ENCODE measurements at regions not wholly inside any gene's neighbourhood (a gene's known extent, or its start where the extent isn't known, plus 50 kb on each side); places are given as distances from the start of the nearest gene placed in this dataset.

- no peaks in the 10 kb centered on the region for H3K27me3 ChIP-seq (ENCODE audit: insufficient read depth, low read length)
- no peak overlapping the region for H3K4me3 ChIP-seq (ENCODE audit: insufficient read depth, low read depth, low read length)
- no peaks in the 10 kb centered on the region for H3K9me3 ChIP-seq (ENCODE audit: insufficient read depth, low read depth, low read length)
- H3K4me1 ChIP-seq (ENCODE audit: insufficient read depth, low read length): no peaks in the 10 kb centered on the region
- TF ChIP-seq EZH2 (IDR thresholded peaks at IDR 0.05; ENCODE audit: insufficient read depth, low read length) (no peak), CTCF (IDR thresholded peaks at IDR 0.05; ENCODE audit: insufficient read depth, low read depth, low read length) (no peak)
- no peak overlapping the region for H2AFZ ChIP-seq (ENCODE audit: low read depth, low read length)
- H3K27ac ChIP-seq (ENCODE audit: low read depth, low read length): no peak overlapping the region
- no peaks in the 10 kb centered on the region for H3K36me3 ChIP-seq (ENCODE audit: insufficient read depth, low read length)
- Mint-ChIP-seq H3K36me3 (ENCODE audit: low read depth, unreplicated experiment) (no peaks in the 10 kb centered on the region), H3K4me1 (ENCODE audit: low read depth, unreplicated experiment) (no peaks in the 10 kb centered on the region), H3K27me3 (ENCODE audit: low read depth, unreplicated experiment) (peaks cover 14% of the 10 kb centered on the region), H3K9me3 (ENCODE audit: unreplicated experiment) (no peaks in the 10 kb centered on the region), H3K4me3 (ENCODE audit: unreplicated experiment) (no peak overlapping the region), H3K27ac (ENCODE audit: unreplicated experiment) (no peak overlapping the region)
- DNase-seq (ENCODE audit: low read depth) (no peak), FAIRE-seq (no peak)
- H3K4me2 ChIP-seq (ENCODE audit: low read length): no peak overlapping the region
- H3K9ac ChIP-seq (ENCODE audit: low read length): no peak overlapping the region
- H4K20me1 ChIP-seq (ENCODE audit: insufficient read depth, low read length): no peaks in the 10 kb centered on the region
- no peaks in the 10 kb centered on the region for H3K79me2 ChIP-seq (ENCODE audit: insufficient read depth, low read length)
These were observed 134.6 kb downstream of the VRK1 start for GRCh38 chr14:96931751-96932150.

GRCh38 chr14:96934638-96935330 is 137.6 kb downstream of the VRK1 start:
- Histone ChIP-seq H3K36me3 (ENCODE audit: insufficient read depth, low read length) (no peaks in the 10 kb centered on the region), H2AFZ (ENCODE audit: low read depth, low read length) (no peak overlapping the region), H3K9ac (ENCODE audit: low read length) (no peak overlapping the region), H3K4me2 (ENCODE audit: low read length) (no peak overlapping the region), H3K27me3 (ENCODE audit: insufficient read depth, low read length) (no peaks in the 10 kb centered on the region), H4K20me1 (ENCODE audit: insufficient read depth, low read length) (no peaks in the 10 kb centered on the region), H3K4me3 (ENCODE audit: insufficient read depth, low read depth, low read length) (no peak overlapping the region), H3K4me1 (ENCODE audit: insufficient read depth, low read length) (no peaks in the 10 kb centered on the region), H3K79me2 (ENCODE audit: insufficient read depth, low read length) (no peaks in the 10 kb centered on the region), H3K27ac (ENCODE audit: low read depth, low read length) (no peak overlapping the region), H3K9me3 (ENCODE audit: insufficient read depth, low read depth, low read length) (no peaks in the 10 kb centered on the region)
- no peak for DNase-seq (ENCODE audit: low read depth)
- Mint-ChIP-seq H3K27ac (ENCODE audit: unreplicated experiment) (no peak overlapping the region), H3K36me3 (ENCODE audit: low read depth, unreplicated experiment) (no peaks in the 10 kb centered on the region), H3K4me3 (ENCODE audit: unreplicated experiment) (no peak overlapping the region), H3K4me1 (ENCODE audit: low read depth, unreplicated experiment) (no peaks in the 10 kb centered on the region), H3K9me3 (ENCODE audit: unreplicated experiment) (peaks cover 2% of the 10 kb centered on the region), H3K27me3 (ENCODE audit: low read depth, unreplicated experiment) (peaks cover 16% of the 10 kb centered on the region)
- no peak for FAIRE-seq
- no peak for TF ChIP-seq CTCF (IDR thresholded peaks at IDR 0.05; ENCODE audit: insufficient read depth, low read depth, low read length)
- TF ChIP-seq EZH2 (IDR thresholded peaks at IDR 0.05; ENCODE audit: insufficient read depth, low read length): no peak

GRCh38 chr14:96938946-96939345 is 141.8 kb downstream of the VRK1 start:
- no peaks in the 10 kb centered on the region for H3K27me3 ChIP-seq (ENCODE audit: insufficient read depth, low read length)
- H3K9ac ChIP-seq (ENCODE audit: low read length): no peak overlapping the region
- H3K9me3 ChIP-seq (ENCODE audit: insufficient read depth, low read depth, low read length): no peaks in the 10 kb centered on the region
- H3K4me3 ChIP-seq (ENCODE audit: insufficient read depth, low read depth, low read length): no peak overlapping the region
- Mint-ChIP-seq H3K9me3 (ENCODE audit: unreplicated experiment) (peaks cover 2% of the 10 kb centered on the region), H3K4me3 (ENCODE audit: unreplicated experiment) (no peak overlapping the region), H3K27ac (ENCODE audit: unreplicated experiment) (no peak overlapping the region), H3K4me1 (ENCODE audit: low read depth, unreplicated experiment) (no peaks in the 10 kb centered on the region), H3K27me3 (ENCODE audit: low read depth, unreplicated experiment) (peaks cover 35% of the 10 kb centered on the region), H3K36me3 (ENCODE audit: low read depth, unreplicated experiment) (no peaks in the 10 kb centered on the region)
- DNase-seq (ENCODE audit: low read depth) (no peak), FAIRE-seq (no peak)
- no peak overlapping the region for H3K27ac ChIP-seq (ENCODE audit: low read depth, low read length)
- TF ChIP-seq CTCF (IDR thresholded peaks at IDR 0.05; ENCODE audit: insufficient read depth, low read depth, low read length) (no peak), EZH2 (IDR thresholded peaks at IDR 0.05; ENCODE audit: insufficient read depth, low read length) (no peak)
- no peaks in the 10 kb centered on the region for H3K79me2 ChIP-seq (ENCODE audit: insufficient read depth, low read length)
- no peaks in the 10 kb centered on the region for H4K20me1 ChIP-seq (ENCODE audit: insufficient read depth, low read length)
- H3K36me3 ChIP-seq (ENCODE audit: insufficient read depth, low read length): no peaks in the 10 kb centered on the region
- no peak overlapping the region for H3K4me2 ChIP-seq (ENCODE audit: low read length)
- no peaks in the 10 kb centered on the region for H3K4me1 ChIP-seq (ENCODE audit: insufficient read depth, low read length)
- H2AFZ ChIP-seq (ENCODE audit: low read depth, low read length): no peak overlapping the region

All from astrocyte (in vitro differentiated cells and primary cell).